Karpas-422 (cell line): ENCODE measurements at regions not wholly inside any gene's neighbourhood (a gene's known extent, or its start where the extent isn't known, plus 50 kb on each side); places are given as distances from the start of the nearest gene placed in this dataset.

Experiments used
- DNase-seq: peaks from one replicate; pipeline ENCODE4 v3.0.0-alpha.2; 2015
- H2AFZ ChIP-seq: fragments of 200-600 bp; sonication (generic); 2 replicates; pipeline ENCODE4 v1.6.1; 2014; ENCODE audit warnings: antibody characterized with exemption, low read length, mixed read lengths
- H3K27ac ChIP-seq: fragments of 200-600 bp; sonication (generic); 2 replicates; pipeline ENCODE4 v1.5.1; 2014; ENCODE audit warnings: mild to moderate bottlenecking, low read length, moderate library complexity
- H3K27me3 ChIP-seq: fragments of 200-600 bp; sonication (generic); 2 replicates; pipeline ENCODE4 v1.6.1; 2014; ENCODE audit warnings: low read length, mixed read lengths
- H3K36me3 ChIP-seq: fragments of 200-600 bp; sonication (generic); 2 replicates; pipeline ENCODE4 v1.6.1; 2014; ENCODE audit warnings: low read length, mixed read lengths; ENCODE audit not compliant: insufficient read depth
- H3K4me1 ChIP-seq: fragments of 200-600 bp; sonication (generic); 2 replicates; pipeline ENCODE4 v1.6.1; 2014; ENCODE audit warnings: mild to moderate bottlenecking, low read length, mixed read lengths
- H3K4me2 ChIP-seq: fragments of 200-600 bp; sonication (generic); 2 replicates; pipeline ENCODE4 v1.6.1; 2014; ENCODE audit warnings: low read length, low read depth, mild to moderate bottlenecking; ENCODE audit not compliant: poor library complexity, severe bottlenecking
- H3K4me3 ChIP-seq: fragments of 200-600 bp; sonication (generic); 2 replicates; pipeline ENCODE4 v1.5.1; 2014; ENCODE audit warnings: mild to moderate bottlenecking, antibody characterized with exemption, low read length, mixed read lengths
- H3K79me2 ChIP-seq: fragments of 200-600 bp; sonication (generic); 2 replicates; pipeline ENCODE4 v1.6.1; 2014; ENCODE audit warnings: mild to moderate bottlenecking, low read length, mixed read lengths
- H3K9ac ChIP-seq: fragments of 200-600 bp; sonication (generic); 2 replicates; pipeline ENCODE4 v1.6.0; 2014; ENCODE audit warnings: low read length
- H3K9me2 ChIP-seq: fragments of 200-600 bp; sonication (generic), shearing (Covaris generic); replicated peaks from 2 replicates; pipeline ENCODE4 v1.6.0; 2014; ENCODE audit warnings: mild to moderate bottlenecking, low read length, moderate library complexity; ENCODE audit not compliant: insufficient read depth
- H3K9me3 ChIP-seq: fragments of 300-700, 200-600 bp; sonication (generic); 2 replicates; pipeline ENCODE4 v1.6.1; 2014; ENCODE audit warnings: low read length, mixed read lengths
- H4K20me1 ChIP-seq: fragments of 200-600 bp; sonication (generic); 2 replicates; pipeline ENCODE4 v1.6.1; 2014; ENCODE audit warnings: mild to moderate bottlenecking, antibody characterized with exemption, low read length, low read depth; ENCODE audit not compliant: insufficient read depth

DNA sequence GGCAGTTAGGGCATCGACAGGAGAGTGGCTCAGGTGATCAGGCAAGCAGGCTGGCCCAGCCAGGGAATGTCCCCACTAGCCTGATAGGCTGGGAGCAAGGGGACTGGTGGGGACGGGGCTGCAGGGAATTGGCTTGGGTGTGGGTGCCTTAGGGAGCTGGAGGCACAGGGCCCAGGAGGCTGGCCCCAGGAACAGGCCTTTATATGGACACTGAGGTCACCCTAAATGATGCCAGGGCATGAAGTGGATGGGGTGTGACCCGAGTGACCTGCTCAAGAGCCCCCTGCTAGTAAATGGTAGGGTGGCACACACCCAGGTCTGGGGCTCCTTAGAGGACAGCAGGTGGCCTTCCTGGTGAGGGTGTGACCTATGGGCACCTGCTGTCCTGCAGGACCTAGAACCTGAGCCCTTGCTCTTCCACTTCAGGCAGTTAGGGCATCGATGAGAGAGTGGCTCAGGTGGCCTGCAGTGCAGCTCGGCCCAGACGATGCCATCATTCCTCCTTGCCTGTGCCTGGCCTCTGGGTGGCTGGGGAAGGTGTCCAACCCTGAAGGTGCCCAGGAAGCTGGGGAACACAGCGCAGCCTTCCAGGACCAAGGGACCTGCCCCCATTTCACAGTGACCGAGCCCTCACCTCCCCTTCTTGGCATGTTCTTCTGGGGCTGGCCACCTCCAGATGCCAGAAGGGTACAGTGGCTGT, 51.7 kb upstream of the LEP start:
- no peak overlapping the region for H3K9ac ChIP-seq
- no peak overlapping the region for H2AFZ ChIP-seq
- no peaks in the 10 kb centered on the region for H3K79me2 ChIP-seq
- H3K4me3 ChIP-seq, result no peak overlapping the region
- peaks cover 5% of the 10 kb centered on the region for H3K9me3 ChIP-seq
- H3K27ac ChIP-seq, result no peak overlapping the region
- DNase-seq, result no peak
- H3K36me3 ChIP-seq, result no peaks in the 10 kb centered on the region
- H3K4me1 ChIP-seq, result peaks cover 9% of the 10 kb centered on the region
- H3K9me2 ChIP-seq, result no peaks in the 10 kb centered on the region
- H3K27me3 ChIP-seq, result peaks cover 1% of the 10 kb centered on the region; the same call in 1 of the 2 replicates
- H3K4me2 ChIP-seq, result no peak overlapping the region
- H4K20me1 ChIP-seq, result no peaks in the 10 kb centered on the region

DNA sequence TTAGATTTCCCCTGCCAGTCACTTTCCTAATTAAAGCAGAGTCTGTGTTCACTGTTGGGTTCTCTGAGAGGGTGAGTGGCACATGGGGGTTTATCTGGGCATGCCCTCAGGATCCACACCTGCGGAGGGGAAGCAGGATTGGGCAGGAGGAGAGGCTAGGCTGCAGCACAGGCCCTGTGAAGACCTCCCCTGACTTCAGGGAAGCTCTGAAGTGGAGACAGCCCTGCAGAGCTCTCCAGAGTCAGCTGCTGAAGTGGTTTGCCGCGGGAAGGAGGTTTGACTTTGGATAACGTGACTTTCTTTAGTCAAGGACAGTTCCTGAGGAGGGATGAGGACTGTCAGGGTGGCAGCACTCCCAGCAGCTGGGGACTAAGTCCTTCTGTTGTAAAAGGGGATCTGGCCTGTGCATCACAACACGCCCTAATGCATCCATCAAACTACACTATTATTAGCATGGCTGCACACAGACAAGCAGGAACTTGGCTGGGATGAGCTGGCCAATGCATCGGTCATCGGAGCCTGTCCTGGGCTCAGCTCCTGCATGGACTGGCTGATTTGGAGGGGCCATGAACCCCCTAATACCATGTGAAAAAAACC, 50.9 kb upstream of the LEP start:
- H3K79me2 ChIP-seq, result no peaks in the 10 kb centered on the region
- DNase-seq, result no peak

DNA sequence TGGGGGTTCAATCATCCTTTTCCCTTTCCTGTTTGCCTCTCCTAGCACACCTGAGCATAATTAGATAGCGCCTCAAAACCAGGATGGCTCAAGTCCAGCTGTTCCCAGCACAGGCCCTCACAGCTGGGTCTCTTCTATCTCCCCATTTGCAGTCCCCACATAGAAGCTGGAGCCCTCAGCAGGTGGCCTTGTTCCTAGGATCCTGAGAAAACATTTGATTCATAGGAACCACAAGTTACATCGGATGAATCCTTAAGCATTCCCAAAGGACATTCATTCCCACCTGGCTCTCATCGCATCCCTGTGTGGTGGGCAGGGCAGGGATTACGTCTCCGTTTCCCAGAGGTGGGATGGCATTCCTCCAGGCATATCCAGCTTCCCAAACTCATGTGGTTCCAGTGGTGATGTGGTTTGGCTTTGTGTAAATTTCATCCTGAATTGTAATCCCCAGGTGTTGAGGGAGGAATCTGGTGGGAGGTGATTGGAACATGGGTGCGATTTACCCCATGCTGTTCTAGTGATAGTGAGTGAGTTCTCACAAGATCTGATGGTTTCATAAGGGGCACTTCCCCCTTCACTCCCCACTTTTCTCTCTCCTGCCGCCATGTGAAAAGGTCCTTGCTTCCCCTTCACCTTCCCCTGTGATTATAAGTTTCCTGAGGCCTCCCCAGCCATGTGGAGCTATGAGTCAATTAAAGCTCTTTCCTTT, 49.8 kb upstream of the LEP start:
- DNase-seq, result no peak
- Histone ChIP-seq H3K4me1 (no peaks in the 10 kb centered on the region), H3K36me3 (no peaks in the 10 kb centered on the region), H3K79me2 (no peaks in the 10 kb centered on the region), H4K20me1 (no peaks in the 10 kb centered on the region), H3K9ac (no peak overlapping the region), H3K27me3 (peaks cover 3% of the 10 kb centered on the region; the same call in 1 of the 2 replicates), H3K9me3 (peaks cover 16% of the 10 kb centered on the region), H3K9me2 (no peaks in the 10 kb centered on the region), H3K4me2 (no peak overlapping the region), H3K27ac (no peak overlapping the region), H2AFZ (no peak overlapping the region), H3K4me3 (no peak overlapping the region)

More for the DNA sequence above, 50.9 kb upstream of the LEP start:
- no peaks in the 10 kb centered on the region for H4K20me1 ChIP-seq
- H3K36me3 ChIP-seq, result no peaks in the 10 kb centered on the region
- peaks cover 12% of the 10 kb centered on the region for H3K9me3 ChIP-seq
- H3K4me2 ChIP-seq, result no peak overlapping the region
- H3K4me3 ChIP-seq, result no peak overlapping the region
- peaks cover 3% of the 10 kb centered on the region; the same call in 1 of the 2 replicates for H3K27me3 ChIP-seq
- no peaks in the 10 kb centered on the region for H3K9me2 ChIP-seq
- H3K9ac ChIP-seq, result no peak overlapping the region
- H3K4me1 ChIP-seq, result peaks cover 1% of the 10 kb centered on the region; the same call in 1 of the 2 replicates
- H3K27ac ChIP-seq, result no peak overlapping the region
- no peak overlapping the region for H2AFZ ChIP-seq
